Activated B cell treated with CpG ODN at 0.5 μM for 24 hours (primary cell): ENCODE measurements at regions not wholly inside any gene's neighbourhood (a gene's known extent, or its start where the extent isn't known, plus 50 kb on each side); places are given as distances from the start of the nearest gene placed in this dataset.

Experiments used
- ATAC-seq: fragments of 200-7000 bp; cut with Tn5 transposase; one replicate; pipeline ENCODE4 v1.10.0; 2021; ENCODE audit warnings: low read depth, mild to moderate bottlenecking, moderate library complexity
- CTCF ChIA-PET: fragments of 350-600 bp; sonication (Branson Sonifier 250); formaldehyde crosslinking; loops from one replicate; lab custom pipeline; 2021; ENCODE audit warnings: antibody characterized with exemption; lab: Charles Lee
- POLR2A ChIA-PET: fragments of 350-600 bp; sonication (Branson Sonifier 250); formaldehyde crosslinking; loops from one replicate; lab custom pipeline; 2021; ENCODE audit warnings: antibody characterized with exemption; lab: Charles Lee
- DNase-seq: peaks from one replicate; pipeline ENCODE4 v3.0.0; 2022
- H3K27ac Mint-ChIP-seq: one replicate; pipeline ENCODE4 v1.8.0; 2020; ENCODE audit warnings: mixed read lengths
- H3K27me3 Mint-ChIP-seq: one replicate; pipeline ENCODE4 v1.8.0; 2021; ENCODE audit warnings: mixed read lengths
- H3K36me3 Mint-ChIP-seq: one replicate; pipeline ENCODE4 v1.8.0; 2021; ENCODE audit warnings: low read depth, mixed read lengths
- H3K4me1 Mint-ChIP-seq: one replicate; pipeline ENCODE4 v1.8.0; 2021; ENCODE audit warnings: mixed read lengths
- H3K4me3 Mint-ChIP-seq: one replicate; pipeline ENCODE4 v1.8.0; 2020; ENCODE audit warnings: mild to moderate bottlenecking, mixed read lengths
- H3K9me3 Mint-ChIP-seq: one replicate; pipeline ENCODE4 v1.8.0; 2020; ENCODE audit warnings: mixed read lengths
- intact Hi-C: fragments of 100-400 bp; cut with micrococcal nuclease; formaldehyde crosslinking; loops from one replicate; pipeline ENCODE4 v1.15.1; 2024
- TF ChIP-seq, protein P1 (sequence below): fragments of 200-600 bp; IDR thresholded peaks from one replicate; pipeline ENCODE4 v1.8.0; 2022; ENCODE audit warnings: antibody characterized with exemption, mild to moderate bottlenecking

- POLR2A ChIA-PET: no interaction called here
- Mint-ChIP-seq H3K36me3 (no peaks in the 10 kb centered on the region), H3K4me1 (no peaks in the 10 kb centered on the region), H3K27me3 (no peaks in the 10 kb centered on the region), H3K9me3 (peaks cover 9% of the 10 kb centered on the region), H3K4me3 (no peak overlapping the region), H3K27ac (no peak overlapping the region)
- ATAC-seq (no peak), DNase-seq (no peak)
- intact Hi-C loops: no loop called here
- CTCF ChIA-PET: no interaction called here
- TF ChIP-seq, protein P1, sequence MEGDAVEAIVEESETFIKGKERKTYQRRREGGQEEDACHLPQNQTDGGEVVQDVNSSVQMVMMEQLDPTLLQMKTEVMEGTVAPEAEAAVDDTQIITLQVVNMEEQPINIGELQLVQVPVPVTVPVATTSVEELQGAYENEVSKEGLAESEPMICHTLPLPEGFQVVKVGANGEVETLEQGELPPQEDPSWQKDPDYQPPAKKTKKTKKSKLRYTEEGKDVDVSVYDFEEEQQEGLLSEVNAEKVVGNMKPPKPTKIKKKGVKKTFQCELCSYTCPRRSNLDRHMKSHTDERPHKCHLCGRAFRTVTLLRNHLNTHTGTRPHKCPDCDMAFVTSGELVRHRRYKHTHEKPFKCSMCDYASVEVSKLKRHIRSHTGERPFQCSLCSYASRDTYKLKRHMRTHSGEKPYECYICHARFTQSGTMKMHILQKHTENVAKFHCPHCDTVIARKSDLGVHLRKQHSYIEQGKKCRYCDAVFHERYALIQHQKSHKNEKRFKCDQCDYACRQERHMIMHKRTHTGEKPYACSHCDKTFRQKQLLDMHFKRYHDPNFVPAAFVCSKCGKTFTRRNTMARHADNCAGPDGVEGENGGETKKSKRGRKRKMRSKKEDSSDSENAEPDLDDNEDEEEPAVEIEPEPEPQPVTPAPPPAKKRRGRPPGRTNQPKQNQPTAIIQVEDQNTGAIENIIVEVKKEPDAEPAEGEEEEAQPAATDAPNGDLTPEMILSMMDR: no peak
Measured at GRCh38 chr3:25166016-25166415, 262.0 kb upstream of the RARB start.

GRCh38 chr3:25169151-25169550 is 258.9 kb upstream of the RARB start:
- CTCF ChIA-PET: no interaction called here
- TF ChIP-seq, protein P1: no peak
- Mint-ChIP-seq H3K9me3 (peaks cover 7% of the 10 kb centered on the region), H3K36me3 (no peaks in the 10 kb centered on the region), H3K4me3 (no peak overlapping the region), H3K4me1 (no peaks in the 10 kb centered on the region), H3K27ac (no peak overlapping the region), H3K27me3 (no peaks in the 10 kb centered on the region)
- DNase-seq (no peak), ATAC-seq (no peak)
- POLR2A ChIA-PET: no interaction called here
- intact Hi-C loops: no loop called here

GRCh38 chr3:25170021-25170420 is 258.0 kb upstream of the RARB start:
- Mint-ChIP-seq H3K27me3 (no peaks in the 10 kb centered on the region), H3K9me3 (peaks cover 7% of the 10 kb centered on the region), H3K36me3 (no peaks in the 10 kb centered on the region), H3K27ac (no peak overlapping the region), H3K4me3 (no peak overlapping the region), H3K4me1 (no peaks in the 10 kb centered on the region)
- CTCF ChIA-PET: no interaction called here
- ATAC-seq (no peak), DNase-seq (no peak)
- TF ChIP-seq, protein P1: no peak
- POLR2A ChIA-PET: no interaction called here
- intact Hi-C loops: no loop called here

GRCh38 chr3:25171118-25171807 is 256.8 kb upstream of the RARB start:
- POLR2A ChIA-PET: no interaction called here
- CTCF ChIA-PET: no interaction called here
- Mint-ChIP-seq H3K4me1 (no peaks in the 10 kb centered on the region), H3K27me3 (no peaks in the 10 kb centered on the region), H3K9me3 (peaks cover 7% of the 10 kb centered on the region), H3K4me3 (no peak overlapping the region), H3K27ac (no peak overlapping the region), H3K36me3 (no peaks in the 10 kb centered on the region)
- DNase-seq (no peak), ATAC-seq (no peak)
- intact Hi-C loops: no loop called here
- TF ChIP-seq, protein P1: no peak

- CTCF ChIA-PET: no interaction called here
- H3K4me3 Mint-ChIP-seq: no peak overlapping the region
- no peaks in the 10 kb centered on the region for H3K36me3 Mint-ChIP-seq
- POLR2A ChIA-PET: no interaction called here
- intact Hi-C loops: no loop called here
- no peaks in the 10 kb centered on the region for H3K27me3 Mint-ChIP-seq
- TF ChIP-seq, protein P1: no peak
- no peak for DNase-seq
- no peaks in the 10 kb centered on the region for H3K4me1 Mint-ChIP-seq
- ATAC-seq: no peak
- H3K27ac Mint-ChIP-seq: no peak overlapping the region
- H3K9me3 Mint-ChIP-seq: peaks cover 7% of the 10 kb centered on the region
Measured at GRCh38 chr3:25171897-25172296, 256.2 kb upstream of the RARB start.
